DOHH2 (cell line): ENCODE measurements at regions not wholly inside any gene's neighbourhood (a gene's known extent, or its start where the extent isn't known, plus 50 kb on each side); places are given as distances from the start of the nearest gene placed in this dataset.

Experiments
- EZH2phosphoT487 ChIP-seq: fragments of 200-600 bp; sonication (generic); IDR thresholded peaks from 2 replicates; pipeline ENCODE4 v1.6.1; 2017; ENCODE audit warnings: borderline replicate concordance, mild to moderate bottlenecking, antibody characterized with exemption, low read length, moderate library complexity, mixed read lengths
- TF ChIP-seq, protein P1 (sequence below): fragments of 200-600 bp; sonication (generic); IDR thresholded peaks from one replicate; pipeline ENCODE4 v1.5.1; 2014; ENCODE audit warnings: antibody characterized with exemption, mild to moderate bottlenecking, low read depth, low read length; ENCODE audit not compliant: poor library complexity, severe bottlenecking

DNA sequence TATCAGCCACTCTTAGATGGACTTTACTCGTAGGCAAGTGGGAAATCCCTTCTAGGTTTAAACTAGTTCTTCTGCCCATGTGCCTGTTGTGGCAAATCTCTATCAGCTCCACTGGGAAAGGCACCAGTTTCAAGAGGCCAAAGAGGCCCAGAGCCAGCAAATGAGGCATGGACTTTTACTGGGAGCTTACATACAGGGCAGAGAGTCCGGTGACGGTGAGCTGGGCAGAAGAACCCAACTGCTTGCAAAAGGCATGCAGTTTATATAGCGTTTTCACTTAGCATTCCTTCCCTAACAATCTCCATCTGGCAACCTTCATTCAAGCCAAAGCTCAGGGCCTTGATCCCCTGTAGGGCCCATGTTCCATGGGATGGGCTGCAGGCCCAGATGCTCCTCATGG is 93.0 kb upstream of the C3orf80 start:
- TF ChIP-seq, protein P1, sequence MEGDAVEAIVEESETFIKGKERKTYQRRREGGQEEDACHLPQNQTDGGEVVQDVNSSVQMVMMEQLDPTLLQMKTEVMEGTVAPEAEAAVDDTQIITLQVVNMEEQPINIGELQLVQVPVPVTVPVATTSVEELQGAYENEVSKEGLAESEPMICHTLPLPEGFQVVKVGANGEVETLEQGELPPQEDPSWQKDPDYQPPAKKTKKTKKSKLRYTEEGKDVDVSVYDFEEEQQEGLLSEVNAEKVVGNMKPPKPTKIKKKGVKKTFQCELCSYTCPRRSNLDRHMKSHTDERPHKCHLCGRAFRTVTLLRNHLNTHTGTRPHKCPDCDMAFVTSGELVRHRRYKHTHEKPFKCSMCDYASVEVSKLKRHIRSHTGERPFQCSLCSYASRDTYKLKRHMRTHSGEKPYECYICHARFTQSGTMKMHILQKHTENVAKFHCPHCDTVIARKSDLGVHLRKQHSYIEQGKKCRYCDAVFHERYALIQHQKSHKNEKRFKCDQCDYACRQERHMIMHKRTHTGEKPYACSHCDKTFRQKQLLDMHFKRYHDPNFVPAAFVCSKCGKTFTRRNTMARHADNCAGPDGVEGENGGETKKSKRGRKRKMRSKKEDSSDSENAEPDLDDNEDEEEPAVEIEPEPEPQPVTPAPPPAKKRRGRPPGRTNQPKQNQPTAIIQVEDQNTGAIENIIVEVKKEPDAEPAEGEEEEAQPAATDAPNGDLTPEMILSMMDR = no peak
- no peak for TF ChIP-seq EZH2phosphoT487
